HFF-Myc (cell line): ENCODE measurements at regions not wholly inside any gene's neighbourhood (a gene's known extent, or its start where the extent isn't known, plus 50 kb on each side); places are given as distances from the start of the nearest gene placed in this dataset.

ENCODE experiments used
- DNase-seq: peaks from one replicate; pipeline ENCODE4 v3.0.0-alpha.2; 2011; ENCODE audit warnings: low read depth; ENCODE audit errors: extremely low read depth
- H3K4me3 ChIP-seq: replicated peaks from 2 replicates; pipeline ENCODE4 v1.5.1; 2011; ENCODE audit warnings: low read depth, mild to moderate bottlenecking, control low read depth, low read length
- TF ChIP-seq, protein P1 (sequence below): IDR thresholded peaks from 2 replicates; pipeline ENCODE4 v1.5.1; 2012; ENCODE audit warnings: mild to moderate bottlenecking, low read depth, low read length, control low read depth; ENCODE audit errors: missing control alignments

DNA sequence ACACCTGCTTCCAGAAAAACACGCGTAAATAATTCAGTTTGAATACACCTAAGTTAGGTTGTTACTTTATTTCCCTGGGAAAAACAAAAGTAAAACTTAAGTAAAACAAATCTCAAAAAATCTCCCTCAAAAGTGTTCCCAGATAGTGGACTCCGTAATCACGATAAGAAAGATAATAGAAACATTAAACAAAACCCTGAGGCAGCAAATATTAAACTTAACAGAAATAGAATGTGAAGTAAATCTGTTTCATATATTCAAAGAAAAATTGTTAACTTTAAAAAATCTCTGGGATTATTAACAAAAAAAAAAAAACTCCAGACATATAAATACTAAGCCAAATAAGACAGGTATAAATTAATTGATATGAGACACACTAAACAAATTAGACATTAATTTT lies 743.2 kb upstream of the NCAM2 start:
- TF ChIP-seq, protein P1, sequence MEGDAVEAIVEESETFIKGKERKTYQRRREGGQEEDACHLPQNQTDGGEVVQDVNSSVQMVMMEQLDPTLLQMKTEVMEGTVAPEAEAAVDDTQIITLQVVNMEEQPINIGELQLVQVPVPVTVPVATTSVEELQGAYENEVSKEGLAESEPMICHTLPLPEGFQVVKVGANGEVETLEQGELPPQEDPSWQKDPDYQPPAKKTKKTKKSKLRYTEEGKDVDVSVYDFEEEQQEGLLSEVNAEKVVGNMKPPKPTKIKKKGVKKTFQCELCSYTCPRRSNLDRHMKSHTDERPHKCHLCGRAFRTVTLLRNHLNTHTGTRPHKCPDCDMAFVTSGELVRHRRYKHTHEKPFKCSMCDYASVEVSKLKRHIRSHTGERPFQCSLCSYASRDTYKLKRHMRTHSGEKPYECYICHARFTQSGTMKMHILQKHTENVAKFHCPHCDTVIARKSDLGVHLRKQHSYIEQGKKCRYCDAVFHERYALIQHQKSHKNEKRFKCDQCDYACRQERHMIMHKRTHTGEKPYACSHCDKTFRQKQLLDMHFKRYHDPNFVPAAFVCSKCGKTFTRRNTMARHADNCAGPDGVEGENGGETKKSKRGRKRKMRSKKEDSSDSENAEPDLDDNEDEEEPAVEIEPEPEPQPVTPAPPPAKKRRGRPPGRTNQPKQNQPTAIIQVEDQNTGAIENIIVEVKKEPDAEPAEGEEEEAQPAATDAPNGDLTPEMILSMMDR, result no peak
- H3K4me3 ChIP-seq, result no peak overlapping the region
- no peak for DNase-seq

DNA sequence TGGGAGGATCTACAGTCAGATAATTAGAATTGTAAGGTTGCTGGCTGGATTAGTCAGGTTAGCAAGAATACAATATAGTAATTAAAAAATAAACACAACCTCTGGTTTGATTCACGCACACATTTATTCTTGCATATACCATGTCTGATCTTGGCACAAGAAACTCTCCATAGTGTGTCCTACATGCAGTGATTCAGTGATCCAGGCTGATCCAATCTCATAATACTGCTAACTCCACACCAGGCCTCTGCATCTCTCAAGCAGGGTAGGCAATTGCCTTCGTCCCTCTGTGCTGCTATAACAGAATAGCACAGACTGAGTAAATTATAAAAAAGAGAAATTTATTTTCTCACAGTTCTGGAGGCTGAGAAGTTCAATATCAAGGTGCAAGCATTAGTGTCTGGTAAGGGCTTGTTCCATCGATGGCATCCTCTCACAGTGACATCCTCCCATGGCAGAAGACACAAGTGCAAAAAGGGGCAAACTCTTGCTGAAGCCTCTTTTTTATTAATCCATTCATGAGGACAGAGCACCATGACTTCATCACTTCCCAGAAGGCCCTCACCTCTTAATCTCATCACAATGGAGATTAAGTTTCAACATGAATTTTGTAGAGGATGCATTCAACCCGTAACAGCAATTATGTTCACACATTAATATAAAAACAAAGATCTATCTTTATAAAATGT lies 741.0 kb upstream of the NCAM2 start:
- no peak for DNase-seq
- no peak overlapping the region for H3K4me3 ChIP-seq
- TF ChIP-seq, protein P1, result no peak

DNA sequence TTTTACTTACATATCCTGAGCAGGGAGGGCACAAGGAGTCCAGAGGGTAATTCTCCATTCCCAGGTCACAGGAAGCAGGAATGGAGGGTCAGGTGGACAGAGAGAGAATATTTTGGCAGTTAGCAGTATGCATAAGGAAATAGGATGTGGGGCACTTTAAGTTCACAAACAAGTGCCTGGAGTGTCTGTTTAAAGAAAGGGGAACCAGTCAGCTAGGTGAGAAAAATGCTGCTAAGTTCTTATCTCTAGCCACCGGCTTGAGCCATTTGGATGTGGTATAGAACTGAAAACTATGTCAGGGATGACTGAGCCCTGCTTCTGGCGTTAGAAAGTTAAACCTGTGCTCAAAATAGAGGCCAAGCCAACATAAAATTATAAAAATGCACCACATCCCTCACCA lies 739.7 kb upstream of the NCAM2 start:
- no peak for DNase-seq
- TF ChIP-seq, protein P1, result no peak
- H3K4me3 ChIP-seq, result no peak overlapping the region

DNA sequence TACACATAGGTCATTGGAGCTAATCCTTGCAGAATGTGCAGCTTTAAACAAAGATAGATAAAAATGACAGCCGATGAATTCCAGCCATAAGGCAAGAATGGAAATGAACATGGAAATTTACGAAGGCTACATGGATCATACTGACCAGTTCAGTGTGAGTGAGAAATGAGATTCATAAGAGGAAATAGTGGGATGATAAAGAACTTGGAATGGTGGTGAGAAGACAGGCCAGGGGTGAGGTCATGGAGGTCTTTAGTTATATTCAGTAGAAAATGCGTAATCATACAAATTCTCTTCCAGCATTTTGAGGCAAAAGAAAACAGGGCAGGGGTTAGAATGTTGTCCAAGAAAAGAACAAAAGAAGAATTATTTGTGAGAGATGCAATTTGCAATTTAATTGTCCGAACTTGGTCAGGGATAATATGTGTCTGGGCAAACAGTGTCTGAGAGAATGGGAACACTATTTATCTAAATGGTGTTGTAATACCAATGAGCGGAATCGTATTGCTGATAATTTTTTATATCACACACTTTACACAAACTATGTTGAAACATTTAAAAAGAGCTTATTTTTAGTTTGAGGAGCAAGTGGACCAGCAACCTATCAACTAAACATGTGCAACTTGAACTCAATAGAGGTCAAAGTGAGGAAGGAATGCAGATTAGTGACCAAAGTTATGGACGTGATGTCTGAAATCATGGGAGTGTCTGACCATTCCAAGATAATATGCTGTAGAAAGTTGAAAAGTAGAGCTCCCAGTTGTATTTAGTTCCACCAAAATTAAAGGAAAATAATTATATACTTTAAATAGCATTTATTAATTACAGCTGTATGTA lies 739.0 kb upstream of the NCAM2 start:
- DNase-seq, result no peak
- H3K4me3 ChIP-seq, result no peak overlapping the region
- TF ChIP-seq, protein P1, result no peak

DNA sequence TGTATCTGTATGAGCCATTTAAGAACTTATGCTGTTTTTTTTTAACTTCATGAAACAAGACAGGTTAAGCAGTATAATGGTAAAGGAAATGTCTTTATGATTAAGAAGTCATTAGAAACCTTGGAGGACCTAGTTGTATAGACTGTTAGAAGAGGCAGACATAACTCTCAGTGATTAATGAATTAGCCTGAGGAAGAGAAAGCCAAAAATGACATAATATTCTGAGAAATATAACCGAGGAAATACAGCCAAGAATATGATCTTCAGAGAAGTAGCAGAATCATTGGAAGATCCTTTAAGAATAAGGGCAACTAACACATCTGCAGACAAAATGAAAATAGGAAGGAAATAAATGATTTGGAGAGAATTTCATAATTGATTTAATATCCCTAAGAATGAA lies 738.1 kb upstream of the NCAM2 start:
- no peak overlapping the region for H3K4me3 ChIP-seq
- TF ChIP-seq, protein P1, result no peak

DNA sequence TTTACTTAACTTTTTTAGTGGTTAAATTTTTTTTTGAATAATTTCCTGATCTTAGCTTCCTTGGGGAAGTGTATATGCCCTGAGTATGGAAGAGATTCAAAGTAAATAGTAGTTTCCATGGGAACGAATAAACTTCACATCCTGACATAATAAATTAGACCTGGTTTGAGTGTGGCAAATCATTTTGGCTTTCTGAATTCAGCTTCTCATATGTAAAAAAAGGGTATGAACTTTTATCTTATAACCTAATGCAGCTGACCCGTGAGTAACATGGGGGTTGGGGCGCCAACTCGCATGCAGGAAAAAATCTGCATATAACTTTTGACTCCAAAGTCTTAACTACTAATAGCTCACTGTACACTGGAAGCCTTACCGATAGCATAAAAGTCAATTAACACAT lies 736.8 kb upstream of the NCAM2 start:
- TF ChIP-seq, protein P1, result no peak
- no peak overlapping the region for H3K4me3 ChIP-seq
- no peak for DNase-seq

More for the DNA sequence above, 738.1 kb upstream of the NCAM2 start:
- DNase-seq, result no peak
